AG10803 (cell line): ENCODE measurements at regions not wholly inside any gene's neighbourhood (a gene's known extent, or its start where the extent isn't known, plus 50 kb on each side); places are given as distances from the start of the nearest gene placed in this dataset.

ENCODE experiments used
- DNase-seq: peaks from one replicate; pipeline ENCODE4 v3.0.0; 2010; ENCODE audit warnings: low read depth
- H3K4me3 ChIP-seq: 2 replicates; pipeline ENCODE4 v1.5.1; 2011; ENCODE audit warnings: mild to moderate bottlenecking, low read length, control low read depth
- TF ChIP-seq, protein P1 (sequence below): conservative IDR thresholded peaks from 2 replicates; pipeline ENCODE4 v1.5.1; 2011; ENCODE audit warnings: mild to moderate bottlenecking, low read length, control low read depth, inconsistent platforms

DNA sequence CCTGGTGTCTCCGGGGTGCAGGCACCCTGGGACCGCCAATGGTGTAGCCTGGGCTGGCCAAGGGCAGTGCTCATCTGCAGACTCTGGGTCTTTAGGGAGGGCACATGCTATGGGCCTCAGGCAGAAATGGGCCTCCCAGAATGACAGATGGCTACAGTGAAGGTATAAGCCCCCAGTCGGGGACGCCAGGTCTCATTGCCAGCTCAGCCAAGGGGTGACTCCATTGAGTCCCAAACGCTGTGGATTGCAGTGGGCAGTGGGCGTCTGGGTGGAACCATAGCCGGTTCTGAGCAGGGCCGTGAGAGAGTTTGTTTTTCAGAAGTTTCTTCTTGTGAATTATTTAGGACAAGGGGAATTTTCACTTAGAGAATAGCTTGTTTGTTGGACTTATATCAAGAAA lies 516.9 kb downstream of the TBC1D22A start:
- TF ChIP-seq, protein P1, sequence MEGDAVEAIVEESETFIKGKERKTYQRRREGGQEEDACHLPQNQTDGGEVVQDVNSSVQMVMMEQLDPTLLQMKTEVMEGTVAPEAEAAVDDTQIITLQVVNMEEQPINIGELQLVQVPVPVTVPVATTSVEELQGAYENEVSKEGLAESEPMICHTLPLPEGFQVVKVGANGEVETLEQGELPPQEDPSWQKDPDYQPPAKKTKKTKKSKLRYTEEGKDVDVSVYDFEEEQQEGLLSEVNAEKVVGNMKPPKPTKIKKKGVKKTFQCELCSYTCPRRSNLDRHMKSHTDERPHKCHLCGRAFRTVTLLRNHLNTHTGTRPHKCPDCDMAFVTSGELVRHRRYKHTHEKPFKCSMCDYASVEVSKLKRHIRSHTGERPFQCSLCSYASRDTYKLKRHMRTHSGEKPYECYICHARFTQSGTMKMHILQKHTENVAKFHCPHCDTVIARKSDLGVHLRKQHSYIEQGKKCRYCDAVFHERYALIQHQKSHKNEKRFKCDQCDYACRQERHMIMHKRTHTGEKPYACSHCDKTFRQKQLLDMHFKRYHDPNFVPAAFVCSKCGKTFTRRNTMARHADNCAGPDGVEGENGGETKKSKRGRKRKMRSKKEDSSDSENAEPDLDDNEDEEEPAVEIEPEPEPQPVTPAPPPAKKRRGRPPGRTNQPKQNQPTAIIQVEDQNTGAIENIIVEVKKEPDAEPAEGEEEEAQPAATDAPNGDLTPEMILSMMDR = no peak
- DNase-seq = no peak

DNA sequence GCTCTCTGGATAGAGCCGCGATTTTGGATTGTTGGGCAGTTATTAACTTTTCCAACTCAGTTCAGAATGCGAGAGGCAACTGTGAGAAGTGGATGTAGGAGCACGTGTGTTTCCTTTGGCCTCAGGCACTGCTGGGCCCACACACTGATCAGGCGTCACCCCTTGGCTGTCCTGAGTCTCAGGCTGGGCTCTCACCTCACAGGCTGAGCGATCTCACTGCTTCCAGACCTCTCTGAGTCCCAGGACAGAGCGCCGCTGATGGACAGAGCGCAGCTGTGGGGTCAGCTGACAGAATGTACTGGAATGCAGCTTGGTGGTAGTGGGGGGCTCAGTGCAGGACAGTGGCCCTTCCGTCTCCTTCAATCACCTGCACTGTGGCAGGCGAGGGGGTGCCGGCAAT lies 516.2 kb downstream of the TBC1D22A start:
- TF ChIP-seq, protein P1 = no peak
- DNase-seq = no peak
- H3K4me3 ChIP-seq = no peak overlapping the region

More for the DNA sequence above, 516.9 kb downstream of the TBC1D22A start:
- H3K4me3 ChIP-seq = no peak overlapping the region

DNA sequence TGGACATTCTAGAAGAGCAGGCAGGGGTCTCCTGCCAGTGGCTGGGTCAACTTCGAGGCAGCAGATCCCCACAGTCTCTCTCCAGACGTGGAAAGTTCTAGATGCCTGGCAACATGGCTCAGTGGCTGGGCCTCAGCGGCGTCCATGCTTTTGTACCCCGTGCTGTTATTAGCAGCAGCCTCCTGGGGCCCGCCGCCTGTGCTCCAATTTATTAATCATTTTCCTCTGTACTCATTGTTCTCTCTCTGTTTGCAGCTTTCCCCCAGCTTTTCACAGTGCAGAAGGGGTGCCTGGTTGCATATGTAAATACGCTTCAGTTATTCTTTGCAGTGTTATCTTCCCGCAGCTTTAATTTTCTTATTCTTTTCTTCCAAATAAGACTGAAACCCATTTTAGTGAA lies 515.1 kb downstream of the TBC1D22A start:
- TF ChIP-seq, protein P1 = no peak
- H3K4me3 ChIP-seq = no peak overlapping the region
- DNase-seq = no peak

DNA sequence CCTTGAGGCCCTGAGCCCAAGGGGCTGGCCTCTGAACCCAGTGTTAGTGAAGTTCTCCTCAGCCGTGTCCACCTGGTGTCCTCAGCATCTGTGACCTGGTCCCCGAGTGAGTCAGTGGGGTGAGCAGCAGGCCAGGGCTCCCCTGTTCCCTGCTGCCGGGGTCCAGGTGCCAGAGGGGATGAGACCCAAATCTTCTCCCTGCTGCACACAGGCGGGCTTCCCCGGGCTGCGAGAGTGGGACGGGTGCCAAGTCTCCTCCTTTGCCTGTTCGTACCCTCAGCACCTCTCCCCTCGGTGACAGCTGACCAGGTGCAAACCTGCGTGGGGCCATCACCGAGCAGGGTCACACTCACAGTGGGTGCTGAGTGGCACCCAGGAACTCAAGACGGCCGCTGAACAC lies 514.5 kb downstream of the TBC1D22A start:
- TF ChIP-seq, protein P1 = no peak
- DNase-seq = no peak
- H3K4me3 ChIP-seq = no peak overlapping the region

DNA sequence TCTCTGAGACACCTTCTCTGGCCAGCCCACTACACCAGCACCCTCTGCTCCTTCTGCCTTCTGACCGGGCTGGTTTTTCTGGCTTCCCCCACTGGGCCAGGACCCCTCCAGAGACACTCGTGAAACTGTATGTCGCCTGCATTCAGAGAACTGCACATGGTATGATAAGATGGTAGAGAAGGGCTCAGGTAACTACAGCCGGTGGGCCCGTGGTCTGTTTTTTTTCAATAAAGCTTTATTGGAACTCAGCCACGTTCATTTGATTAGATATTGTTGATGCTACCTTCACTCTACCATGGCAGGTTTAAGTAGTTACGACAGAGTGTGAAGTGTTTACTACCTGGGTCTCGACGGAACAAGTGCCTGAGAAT lies 514.0 kb downstream of the TBC1D22A start:
- no peak for DNase-seq
- no peak overlapping the region for H3K4me3 ChIP-seq
- TF ChIP-seq, protein P1 = no peak

DNA sequence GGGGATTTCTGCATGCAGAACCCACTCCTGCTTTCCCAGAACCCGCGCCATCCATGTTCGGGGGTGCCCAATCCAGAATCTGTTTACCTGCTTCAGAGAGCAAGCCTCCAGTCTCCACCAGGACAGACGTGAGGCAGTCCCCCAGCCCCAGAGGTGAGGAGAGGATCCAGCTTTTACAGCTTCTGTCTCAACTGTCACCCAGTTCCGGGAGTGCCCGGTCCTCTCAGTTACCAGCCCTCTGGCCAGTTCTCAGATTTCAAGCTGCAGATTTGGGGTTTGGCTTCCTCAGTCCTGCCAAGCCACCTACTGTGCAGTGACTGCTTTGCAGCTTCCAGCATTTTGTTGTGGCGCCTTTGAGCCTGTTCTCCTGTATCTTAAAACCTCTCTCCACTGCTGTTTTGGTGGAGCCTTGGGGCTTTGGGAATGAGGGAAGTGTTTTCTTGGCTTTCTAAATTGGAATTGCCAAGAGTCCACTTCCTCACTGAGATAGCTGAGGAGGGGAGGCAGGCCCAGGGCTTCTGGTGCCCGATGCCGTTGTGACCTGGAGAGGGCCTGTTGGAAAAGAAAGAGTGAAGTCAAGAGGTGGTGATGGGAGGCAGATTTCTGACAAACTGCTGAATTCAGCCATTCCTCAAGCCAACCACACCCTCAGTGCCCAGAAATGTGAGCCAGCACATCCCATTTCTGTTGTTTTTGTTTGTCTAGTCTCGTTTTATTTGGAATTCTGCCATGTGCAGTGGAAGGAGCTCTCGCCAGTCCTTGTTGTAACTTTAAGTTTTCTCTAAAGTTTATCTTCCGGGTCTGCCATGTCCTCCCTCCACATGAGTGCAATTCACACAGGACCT lies 513.4 kb downstream of the TBC1D22A start:
- DNase-seq = no peak
- no peak overlapping the region for H3K4me3 ChIP-seq
- TF ChIP-seq, protein P1 = peak; percentile 39

DNA sequence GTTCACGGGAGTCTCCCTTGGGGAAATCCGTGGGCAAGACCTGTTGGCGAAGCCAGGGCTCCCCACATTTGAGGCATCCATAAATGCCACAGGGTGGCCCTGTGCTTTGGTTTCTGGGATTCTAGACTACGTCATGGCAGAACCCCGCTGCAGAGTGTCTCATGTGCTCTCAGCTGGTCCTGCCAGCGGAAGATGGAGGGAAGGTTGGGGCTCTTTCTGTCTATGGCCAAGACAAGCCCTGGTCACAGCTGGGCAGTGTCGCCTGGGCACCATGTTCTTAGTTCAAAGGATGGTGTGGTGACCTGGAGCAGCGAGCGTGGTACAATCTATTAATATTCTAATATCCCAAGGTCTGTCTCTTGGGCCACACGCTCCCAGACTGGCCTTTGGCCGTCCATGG lies 511.7 kb downstream of the TBC1D22A start:
- no peak overlapping the region for H3K4me3 ChIP-seq
- TF ChIP-seq, protein P1 = no peak

More for the DNA sequence above, 511.7 kb downstream of the TBC1D22A start:
- no peak for DNase-seq
